Hepatocyte (in vitro differentiated cells): ENCODE measurements at regions not wholly inside any gene's neighbourhood (a gene's known extent, or its start where the extent isn't known, plus 50 kb on each side); places are given as distances from the start of the nearest gene placed in this dataset. TPM values are rescaled to one million over a fixed set of nuclear protein-coding genes. Genes with fewer than 3 reads are reported as not detected.

ENCODE experiments used
- DNase-seq: peaks from one replicate; pipeline ENCODE4 v3.0.0-alpha.2; 2016; ENCODE audit warnings: low spot score
- H2AFZ ChIP-seq: fragments of 200-600 bp; sonication (generic); 2 replicates; pipeline ENCODE4 v1.6.0; 2016; ENCODE audit warnings: antibody characterized with exemption, mild to moderate bottlenecking
- H3K27ac ChIP-seq: fragments of 200-600 bp; sonication (generic); 2 replicates; pipeline ENCODE4 v1.5.1; 2016; ENCODE audit warnings: mild to moderate bottlenecking
- H3K27me3 ChIP-seq: fragments of 200-600 bp; sonication (generic); 2 replicates; pipeline ENCODE4 v1.6.1; 2016
- H3K36me3 ChIP-seq: fragments of 200-600 bp; sonication (generic); replicated peaks from 2 replicates; pipeline ENCODE4 v1.5.1; 2016; ENCODE audit warnings: low read depth; ENCODE audit not compliant: insufficient read depth
- H3K4me1 ChIP-seq: fragments of 200-600 bp; sonication (generic); 2 replicates; pipeline ENCODE4 v1.5.1; 2016; ENCODE audit warnings: mild to moderate bottlenecking, moderate library complexity; ENCODE audit not compliant: insufficient read depth
- H3K4me2 ChIP-seq: fragments of 200-600 bp; sonication (generic); 2 replicates; pipeline ENCODE4 v1.6.0; 2016
- H3K4me3 ChIP-seq: fragments of 200-600 bp; sonication (generic); 2 replicates; pipeline ENCODE4 v1.5.1; 2016; ENCODE audit warnings: mild to moderate bottlenecking
- H3K79me2 ChIP-seq: fragments of 200-600 bp; sonication (generic); 2 replicates; pipeline ENCODE4 v1.6.0; 2017; ENCODE audit warnings: mild to moderate bottlenecking
- H3K9me2 ChIP-seq: fragments of 200-600 bp; sonication (generic); replicated peaks from 2 replicates; pipeline ENCODE4 v1.6.0; 2017; ENCODE audit warnings: mild to moderate bottlenecking; ENCODE audit not compliant: insufficient read depth
- H3K9me3 ChIP-seq: fragments of 200-600 bp; sonication (generic); 2 replicates; pipeline ENCODE4 v1.5.1; 2016; ENCODE audit warnings: low read depth, mild to moderate bottlenecking
- H4K20me1 ChIP-seq: fragments of 200-600 bp; sonication (generic); 2 replicates; pipeline ENCODE4 v1.6.0; 2016; ENCODE audit warnings: mild to moderate bottlenecking; ENCODE audit not compliant: insufficient read depth, poor library complexity, severe bottlenecking
- EZH2 ChIP-seq: fragments of 200-600 bp; sonication (generic); IDR thresholded peaks from 2 replicates; pipeline ENCODE4 v1.6.1; 2016; ENCODE audit warnings: antibody characterized with exemption, mild to moderate bottlenecking, borderline replicate concordance
- EZH2phosphoT487 ChIP-seq: fragments of 200-600 bp; sonication (generic); IDR thresholded peaks from one replicate; pipeline ENCODE4 v1.6.1; 2018; ENCODE audit warnings: antibody characterized with exemption, mild to moderate bottlenecking, low read depth, moderate library complexity; ENCODE audit not compliant: unreplicated experiment, severe bottlenecking
- WGBS: methylation state at CpG from one replicate; pipeline ENCODE4 v1.1.6; 2016; ENCODE audit warnings: low lambda C conversion rate; ENCODE audit errors: missing lambda C conversion rate; 5-methylcytosine and 5-hydroxymethylcytosine counted together
- small RNA-seq: library from RNA; depleted of rRNA; stranded (forward); fragments of <200 nt; gene quantifications from one replicate; pipeline ENCODE3, GENCODE V24; 2014
- TF ChIP-seq, protein P1 (sequence below): fragments of 200-600 bp; sonication (generic); IDR thresholded peaks from 2 replicates; pipeline ENCODE4 v1.5.1; 2016; ENCODE audit warnings: antibody characterized with exemption, mild to moderate bottlenecking; ENCODE audit not compliant: poor library complexity

DNA sequence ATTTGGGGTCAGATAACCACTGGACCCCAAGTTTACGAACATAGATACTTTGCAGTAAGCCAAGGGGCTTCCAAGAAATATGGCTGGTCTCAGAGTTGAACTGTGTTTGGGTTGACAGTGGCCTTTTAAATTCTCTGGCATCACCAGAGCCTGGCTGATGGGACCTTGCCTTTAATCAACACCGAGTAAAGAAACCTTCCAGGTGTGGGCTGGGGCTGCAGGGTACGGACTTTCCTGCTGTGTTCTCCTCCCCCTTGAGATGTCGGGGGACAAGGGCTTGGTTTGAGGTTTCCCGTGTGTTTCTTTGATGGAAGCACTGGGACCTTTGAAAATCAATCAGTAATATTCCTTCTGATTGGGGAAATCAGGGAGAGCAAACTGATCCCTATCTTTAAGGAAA lies 140.1 kb downstream of the MTX3 start:
- WGBS = 93% methylated on average over 5 of the region's 5 CpGs
- no peak for TF ChIP-seq EZH2
- no peak for TF ChIP-seq EZH2phosphoT487
- TF ChIP-seq, protein P1, sequence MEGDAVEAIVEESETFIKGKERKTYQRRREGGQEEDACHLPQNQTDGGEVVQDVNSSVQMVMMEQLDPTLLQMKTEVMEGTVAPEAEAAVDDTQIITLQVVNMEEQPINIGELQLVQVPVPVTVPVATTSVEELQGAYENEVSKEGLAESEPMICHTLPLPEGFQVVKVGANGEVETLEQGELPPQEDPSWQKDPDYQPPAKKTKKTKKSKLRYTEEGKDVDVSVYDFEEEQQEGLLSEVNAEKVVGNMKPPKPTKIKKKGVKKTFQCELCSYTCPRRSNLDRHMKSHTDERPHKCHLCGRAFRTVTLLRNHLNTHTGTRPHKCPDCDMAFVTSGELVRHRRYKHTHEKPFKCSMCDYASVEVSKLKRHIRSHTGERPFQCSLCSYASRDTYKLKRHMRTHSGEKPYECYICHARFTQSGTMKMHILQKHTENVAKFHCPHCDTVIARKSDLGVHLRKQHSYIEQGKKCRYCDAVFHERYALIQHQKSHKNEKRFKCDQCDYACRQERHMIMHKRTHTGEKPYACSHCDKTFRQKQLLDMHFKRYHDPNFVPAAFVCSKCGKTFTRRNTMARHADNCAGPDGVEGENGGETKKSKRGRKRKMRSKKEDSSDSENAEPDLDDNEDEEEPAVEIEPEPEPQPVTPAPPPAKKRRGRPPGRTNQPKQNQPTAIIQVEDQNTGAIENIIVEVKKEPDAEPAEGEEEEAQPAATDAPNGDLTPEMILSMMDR = no peak

DNA sequence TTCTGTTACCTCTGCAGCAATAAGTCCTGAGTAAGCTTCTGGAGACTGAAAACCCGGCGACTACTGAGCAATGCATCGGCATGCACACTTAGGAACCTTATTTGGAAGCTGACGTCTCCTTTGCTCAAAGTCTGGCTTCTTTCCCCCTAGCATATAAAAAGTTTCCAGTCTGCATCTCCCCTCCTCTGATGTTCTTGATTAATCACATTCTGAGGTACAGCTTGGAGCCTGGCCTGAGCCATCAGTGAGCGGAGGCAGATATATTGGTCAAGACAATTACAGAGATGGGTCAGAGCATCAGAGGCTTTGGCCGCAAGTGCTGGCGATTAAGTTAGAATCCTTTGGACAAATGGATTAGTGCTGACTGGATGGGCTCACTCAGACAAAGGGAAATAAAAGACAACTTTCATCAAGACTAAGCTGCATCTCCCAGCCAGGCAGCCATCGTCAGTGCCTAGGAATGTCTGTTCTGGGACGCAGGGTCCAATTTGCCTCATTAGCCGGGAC lies 140.7 kb downstream of the MTX3 start:
- H3K9me3 ChIP-seq = no peaks in the 10 kb centered on the region
- WGBS = 90% methylated on average over 10 of the region's 10 CpGs
- no peaks in the 10 kb centered on the region for H3K4me1 ChIP-seq
- TF ChIP-seq EZH2 = no peak
- TF ChIP-seq EZH2phosphoT487 = no peak
- TF ChIP-seq, protein P1 = no peak
- no peak overlapping the region for H3K4me3 ChIP-seq
- no peaks in the 10 kb centered on the region for H3K36me3 ChIP-seq
- no peaks in the 10 kb centered on the region for H4K20me1 ChIP-seq
- DNase-seq = no peak
- H3K4me2 ChIP-seq = no peak overlapping the region
- H3K27me3 ChIP-seq = peaks cover 17% of the 10 kb centered on the region
- no peaks in the 10 kb centered on the region for H3K79me2 ChIP-seq
- no peak overlapping the region for H2AFZ ChIP-seq
- H3K9me2 ChIP-seq = no peaks in the 10 kb centered on the region
- no peak overlapping the region for H3K27ac ChIP-seq

More for the DNA sequence above, 140.1 kb downstream of the MTX3 start:
- H3K4me1 ChIP-seq = no peaks in the 10 kb centered on the region
- no peak overlapping the region for H3K4me3 ChIP-seq
- H4K20me1 ChIP-seq = no peaks in the 10 kb centered on the region
- no peaks in the 10 kb centered on the region for H3K36me3 ChIP-seq
- no peak overlapping the region for H3K4me2 ChIP-seq
- DNase-seq = no peak
- H3K79me2 ChIP-seq = no peaks in the 10 kb centered on the region
- no peaks in the 10 kb centered on the region for H3K9me3 ChIP-seq
- peaks cover 17% of the 10 kb centered on the region for H3K27me3 ChIP-seq
- H3K27ac ChIP-seq = no peak overlapping the region
- H3K9me2 ChIP-seq = no peaks in the 10 kb centered on the region
- H2AFZ ChIP-seq = no peak overlapping the region

DNA sequence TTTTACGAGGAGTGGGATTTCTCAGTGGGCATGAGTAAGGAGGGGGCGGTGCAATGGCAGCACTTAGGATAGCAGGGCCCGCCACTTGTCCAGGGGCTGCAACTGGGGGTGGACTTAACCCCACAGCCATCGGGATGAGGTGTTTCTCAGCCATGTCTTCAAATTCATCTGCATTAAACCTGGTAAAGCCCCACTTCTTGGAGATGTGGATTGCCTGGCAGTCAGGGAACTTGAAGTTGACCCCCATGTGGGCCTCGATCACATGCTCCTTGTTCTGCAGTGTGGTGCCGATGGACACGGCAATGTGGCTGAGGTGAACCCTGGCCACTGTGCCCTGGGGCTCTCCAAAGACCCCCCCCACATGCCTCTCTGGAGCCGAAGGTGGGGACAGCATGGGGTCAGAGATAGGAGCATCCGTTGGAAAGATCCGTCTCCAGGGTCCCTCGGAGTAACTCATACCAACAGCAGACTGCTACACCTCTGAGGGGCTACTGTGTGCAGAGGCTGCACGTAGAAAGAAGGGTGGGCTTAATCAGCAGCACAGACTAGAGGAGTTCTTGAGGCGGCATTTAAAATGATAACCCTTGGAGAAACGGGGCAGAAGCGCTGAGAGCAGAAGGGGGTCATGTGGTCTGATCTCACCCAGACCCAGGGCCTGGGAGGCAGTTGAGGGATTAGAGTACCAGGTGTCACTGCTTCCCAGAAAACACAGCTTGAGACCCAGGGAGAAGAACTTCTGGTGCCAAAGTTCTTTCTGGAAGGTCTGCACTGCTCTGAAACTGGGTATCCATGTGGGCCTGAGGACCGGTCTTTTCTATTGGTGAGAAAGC lies 141.4 kb downstream of the MTX3 start:
- TF ChIP-seq, protein P1 = no peak
- TF ChIP-seq EZH2 = no peak
- no peak for TF ChIP-seq EZH2phosphoT487
- 93% methylated on average over 16 of the region's 16 CpGs for WGBS
- Histone ChIP-seq H3K36me3 (no peaks in the 10 kb centered on the region), H3K4me3 (no peak overlapping the region), H3K4me2 (no peak overlapping the region), H3K79me2 (no peaks in the 10 kb centered on the region), H4K20me1 (no peaks in the 10 kb centered on the region), H3K9me2 (no peaks in the 10 kb centered on the region), H3K9me3 (no peaks in the 10 kb centered on the region), H3K27me3 (peaks cover 17% of the 10 kb centered on the region), H3K4me1 (no peaks in the 10 kb centered on the region), H2AFZ (no peak overlapping the region), H3K27ac (no peak overlapping the region)
- DNase-seq = no peak

Small RNA genes in the stretch of these regions (small RNA-seq; reads per million reads assigned to genes)
- gene AC008496.1 = not detected
